Activated T-helper 1 cell treated with Interleukin-2 at 50 U/mL for 16 hours (primary cell): ENCODE measurements at regions not wholly inside any gene's neighbourhood (a gene's known extent, or its start where the extent isn't known, plus 50 kb on each side); places are given as distances from the start of the nearest gene placed in this dataset.
"Not testable (repeated sequence)": the region's sequence is repeated elsewhere in the genome, so short reads cannot be mapped to it uniquely, and the experiment has no call there.

Experiments
- DNase-seq: peaks from one replicate; pipeline ENCODE4 v3.0.0-alpha.2; 2020; ENCODE audit warnings: low read depth

DNA sequence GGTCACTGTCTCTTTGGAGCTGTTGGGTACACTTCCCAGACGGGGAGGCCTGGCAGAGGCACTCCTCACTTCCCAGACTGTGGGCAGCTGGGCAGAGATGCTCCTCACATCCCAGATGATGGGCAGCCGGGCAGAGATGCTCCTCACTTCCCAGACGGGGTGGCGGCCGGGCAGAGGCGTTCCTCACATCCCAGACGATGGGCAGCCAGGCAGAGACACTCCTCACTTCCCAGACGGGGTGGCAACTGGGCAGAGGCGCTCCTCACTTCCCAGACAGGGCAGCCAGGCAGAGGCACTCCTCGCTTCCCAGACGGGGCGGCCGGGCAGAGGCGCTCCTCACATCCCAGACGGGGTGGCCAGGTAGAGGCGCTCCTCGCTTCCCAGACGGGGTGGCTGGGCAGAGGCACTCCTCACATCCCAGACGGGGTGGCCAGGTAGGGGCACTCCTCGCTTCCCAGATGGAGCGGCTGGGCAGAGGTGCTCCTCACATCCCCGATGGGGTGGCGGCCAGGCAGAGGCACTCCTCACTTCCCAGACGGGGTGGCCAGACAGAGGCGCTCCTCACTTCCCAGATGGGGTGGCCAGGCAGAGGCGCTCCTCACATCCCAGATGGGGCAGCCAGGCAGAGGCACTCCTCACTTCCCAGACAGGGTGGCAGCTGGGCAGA is 833.1 kb upstream of the RAG2 start:
- not testable (repeated sequence) for DNase-seq

DNA sequence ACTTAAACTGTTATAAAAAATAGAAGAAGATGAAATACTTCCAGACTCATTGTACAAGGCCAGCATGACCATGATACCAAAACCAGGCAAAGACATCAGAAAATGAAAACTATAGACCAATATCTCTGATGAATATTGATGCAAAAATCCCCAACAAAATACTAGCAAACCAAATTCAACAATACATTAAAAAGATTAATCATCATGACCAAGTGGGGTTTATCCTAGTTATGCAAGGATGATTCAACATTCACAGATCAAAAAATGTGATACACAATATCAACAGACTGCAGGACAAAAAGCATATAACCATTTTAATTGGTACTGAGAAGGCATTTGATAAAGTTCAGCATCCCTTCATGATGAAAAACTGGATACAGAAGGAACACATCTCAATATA is 824.5 kb upstream of the RAG2 start:
- DNase-seq, result no peak

DNA sequence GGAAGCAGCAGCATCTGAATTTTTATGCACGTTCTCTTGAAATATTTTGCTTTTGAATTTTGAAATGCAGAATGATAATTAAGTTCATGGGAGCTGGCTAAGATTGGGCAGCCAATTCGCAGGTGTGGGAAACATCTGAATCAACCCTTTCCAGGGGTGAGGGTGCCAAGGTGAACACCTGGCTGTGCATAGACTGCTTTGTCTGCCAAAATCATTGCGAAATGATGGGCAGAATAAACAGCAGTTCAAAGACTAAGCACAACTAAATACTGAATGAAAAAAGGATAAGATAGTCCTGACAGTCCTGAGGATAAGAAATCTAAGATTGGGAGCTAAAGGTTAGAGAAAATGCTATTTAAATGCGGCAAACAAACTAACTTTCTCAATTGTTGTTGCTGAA is 813.3 kb upstream of the RAG2 start:
- no peak for DNase-seq

DNA sequence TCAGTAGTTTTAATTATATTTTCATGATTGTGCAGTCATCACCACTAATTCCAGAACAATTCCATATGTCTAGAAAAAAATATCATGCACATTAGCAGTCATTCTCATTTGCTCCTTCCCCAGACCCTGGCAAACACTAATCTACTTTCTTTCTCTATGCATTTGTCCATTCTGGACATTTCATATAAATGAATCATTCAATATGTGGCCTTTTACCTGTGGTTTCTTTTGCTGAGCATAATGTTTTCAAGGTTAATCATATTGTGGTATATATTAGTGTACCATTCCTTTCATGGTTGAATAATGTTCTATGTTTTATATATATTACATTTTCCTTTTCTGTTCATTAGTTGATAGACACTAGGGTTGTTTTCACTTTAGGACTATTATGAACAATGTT is 811.1 kb upstream of the RAG2 start:
- DNase-seq, result no peak

DNA sequence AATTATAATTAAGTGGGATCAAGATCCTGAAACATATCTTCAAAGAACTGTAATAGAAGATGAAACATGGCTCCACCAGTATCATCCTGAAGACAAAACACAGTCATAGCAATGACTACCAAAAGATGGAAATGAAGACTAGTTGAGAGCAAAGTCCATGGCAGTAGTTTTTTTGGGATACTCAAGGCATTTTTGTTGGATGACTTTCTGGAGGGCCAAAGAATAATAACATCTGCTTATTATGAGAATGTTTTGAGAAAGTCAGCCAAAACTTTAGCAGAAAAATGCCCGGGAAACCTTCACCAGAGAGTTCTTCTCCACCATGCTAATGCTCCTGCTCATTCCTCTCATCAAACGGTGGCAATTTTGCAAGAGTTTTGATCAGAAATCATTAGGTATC is 809.4 kb upstream of the RAG2 start:
- DNase-seq, result no peak

DNA sequence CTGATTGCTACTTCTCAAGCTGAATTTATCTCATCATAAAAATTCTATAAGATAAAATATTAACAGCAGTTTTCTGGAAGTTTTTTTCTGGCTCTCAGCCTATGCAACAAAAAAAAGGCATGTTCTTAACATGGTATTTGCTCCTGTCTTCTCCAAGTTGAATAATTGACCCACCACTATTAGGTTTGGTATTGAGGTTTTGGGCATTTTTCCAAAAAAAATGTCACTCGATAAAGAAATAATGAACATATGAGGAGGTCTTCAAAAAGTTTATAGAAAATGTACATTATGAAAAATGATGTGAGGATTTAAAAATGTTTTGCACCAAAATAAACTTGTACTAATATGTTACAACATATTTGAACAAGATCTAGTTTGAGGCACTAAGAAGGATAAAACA is 808.6 kb upstream of the RAG2 start:
- no peak for DNase-seq

DNA sequence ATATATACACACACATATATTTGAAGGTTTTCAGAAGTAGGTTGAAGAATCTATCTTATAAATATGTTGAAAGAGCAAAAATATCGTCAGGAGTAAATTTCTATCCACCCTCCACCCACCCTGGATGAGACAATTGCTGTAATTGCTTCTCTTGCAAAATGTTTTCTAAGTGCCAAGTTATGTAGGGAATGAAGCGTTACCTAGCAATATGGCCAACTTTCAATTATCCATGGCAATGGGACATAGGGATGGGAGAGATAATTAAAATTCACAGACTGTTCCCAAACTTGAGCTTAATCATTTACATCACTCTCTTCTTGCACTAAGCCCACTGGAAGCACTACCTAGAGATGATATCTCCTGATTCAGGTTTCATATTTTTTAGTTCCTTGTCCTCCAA is 806.2 kb upstream of the RAG2 start:
- DNase-seq, result no peak

DNA sequence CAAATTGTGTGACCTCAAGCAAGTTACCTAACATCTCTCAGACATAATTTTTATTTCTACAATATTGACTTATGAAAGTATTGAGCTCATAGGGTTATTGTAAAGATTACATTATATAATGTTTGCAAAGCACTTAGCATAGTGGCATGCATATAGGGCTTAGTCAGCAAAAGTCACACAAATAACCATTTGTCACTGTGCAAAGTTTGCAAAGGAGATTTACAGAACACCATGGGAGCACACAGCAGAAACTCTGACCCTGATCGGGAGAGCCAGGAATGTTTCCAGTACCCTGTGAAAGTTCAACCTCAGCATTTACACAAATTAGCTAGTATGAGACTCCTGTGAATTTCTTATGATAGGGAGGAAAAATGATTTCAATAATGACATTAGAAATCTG is 804.6 kb upstream of the RAG2 start:
- DNase-seq, result no peak

DNA sequence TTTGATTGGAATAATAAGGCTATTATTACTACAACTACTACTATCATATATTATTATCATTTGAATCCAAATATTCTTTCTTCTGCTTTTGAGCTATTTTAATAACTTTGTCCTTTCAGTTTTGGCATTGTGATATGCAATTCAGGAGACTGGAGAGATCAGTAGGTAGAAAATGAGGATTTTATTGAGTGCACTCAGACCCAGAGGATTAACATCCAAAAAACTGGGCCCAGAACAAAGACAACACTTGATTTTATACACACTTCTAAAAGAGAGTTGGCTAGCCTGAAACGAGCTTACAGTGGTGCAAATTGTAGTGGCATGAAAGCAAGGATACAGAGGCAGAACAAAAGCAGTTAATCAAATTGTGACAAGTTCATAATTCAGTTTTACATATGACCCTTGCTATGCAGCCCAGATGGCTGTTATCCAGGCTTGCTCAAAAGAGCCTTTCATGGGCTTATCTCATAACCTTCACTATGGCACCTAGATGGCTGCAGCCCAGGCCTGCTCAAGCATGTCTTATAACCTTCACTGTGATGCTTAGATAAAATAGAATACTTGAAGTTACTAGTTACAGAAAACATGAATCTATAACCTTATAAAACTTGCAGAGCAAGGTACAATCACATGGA is 796.3 kb upstream of the RAG2 start:
- no peak for DNase-seq

DNA sequence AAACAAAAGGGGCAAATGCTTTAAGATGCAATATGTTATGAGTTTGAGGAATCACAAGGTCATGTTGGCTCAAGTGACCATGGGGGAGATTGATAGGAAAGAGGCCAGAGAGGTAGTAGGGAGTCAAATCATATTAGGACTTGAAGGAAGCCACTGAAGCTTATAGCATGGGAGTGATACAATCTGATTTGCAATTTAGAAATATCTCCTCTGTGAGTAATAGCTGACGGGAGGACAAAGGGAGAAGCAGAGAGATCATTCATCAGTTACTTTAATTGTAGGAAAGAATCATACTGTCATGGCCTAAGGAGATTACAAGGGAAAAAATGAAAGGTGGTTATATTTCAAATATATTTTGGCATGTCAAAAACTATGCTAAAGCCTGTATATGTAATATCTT is 793.6 kb upstream of the RAG2 start:
- DNase-seq, result no peak

DNA sequence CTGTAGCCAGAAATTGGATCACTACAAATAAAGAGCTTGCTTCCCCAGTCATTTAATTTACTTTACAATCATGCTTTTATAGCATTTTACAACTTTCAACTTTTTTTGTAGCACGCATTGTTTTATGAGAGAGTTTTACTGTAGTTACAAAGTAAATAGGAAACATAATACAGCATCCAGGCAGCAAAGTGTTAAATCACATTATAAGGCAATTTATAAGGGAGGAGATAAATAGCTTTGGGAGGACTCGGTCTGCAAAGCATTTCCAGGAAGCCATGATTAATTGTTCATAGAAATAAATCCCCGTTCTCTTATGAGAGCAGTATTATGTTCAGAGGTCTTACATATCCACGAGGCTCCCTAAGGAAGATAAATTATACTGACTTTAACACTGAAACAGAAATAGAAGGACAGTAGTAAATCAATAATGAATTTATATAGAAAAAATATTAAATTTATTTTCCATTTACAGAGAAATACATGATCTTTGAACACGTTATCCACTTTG is 792.6 kb upstream of the RAG2 start:
- no peak for DNase-seq

DNA sequence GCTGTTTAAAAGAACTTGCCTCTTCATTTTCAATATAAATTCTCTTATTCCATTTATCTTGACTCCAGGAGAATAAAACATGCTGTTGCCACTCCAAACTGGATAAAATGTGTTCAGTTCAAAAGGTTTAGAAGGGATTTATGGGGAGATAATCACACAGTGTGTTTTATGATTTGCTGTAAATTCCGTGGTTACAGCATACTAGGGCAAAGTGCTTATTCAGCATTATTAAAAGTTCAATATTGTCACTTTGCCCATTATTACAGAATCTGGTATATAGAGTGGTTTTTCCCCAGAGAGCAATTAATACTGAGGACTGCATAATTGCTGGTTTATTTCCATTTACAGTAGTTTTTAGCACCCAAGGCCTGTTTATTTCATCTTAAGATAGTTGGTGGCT is 780.9 kb upstream of the RAG2 start:
- no peak for DNase-seq

DNA sequence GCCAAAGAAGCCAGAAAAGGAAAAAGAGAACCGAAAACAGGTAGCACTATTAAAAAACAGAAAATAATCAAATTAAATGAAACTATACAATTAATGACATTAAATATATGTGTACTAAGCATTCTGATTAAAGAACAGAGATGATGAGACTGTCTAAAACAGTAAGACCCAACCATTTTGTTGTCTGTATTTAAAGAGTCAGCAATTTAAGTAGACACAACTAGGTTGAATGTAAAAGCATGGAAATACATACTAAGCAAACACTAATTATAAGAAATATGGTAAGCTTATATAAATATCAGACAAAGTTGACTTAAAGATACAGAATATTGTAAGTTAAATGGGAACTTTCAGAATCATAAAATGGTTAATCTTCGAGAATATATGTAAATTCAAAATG is 774.6 kb upstream of the RAG2 start:
- DNase-seq, result no peak

DNA sequence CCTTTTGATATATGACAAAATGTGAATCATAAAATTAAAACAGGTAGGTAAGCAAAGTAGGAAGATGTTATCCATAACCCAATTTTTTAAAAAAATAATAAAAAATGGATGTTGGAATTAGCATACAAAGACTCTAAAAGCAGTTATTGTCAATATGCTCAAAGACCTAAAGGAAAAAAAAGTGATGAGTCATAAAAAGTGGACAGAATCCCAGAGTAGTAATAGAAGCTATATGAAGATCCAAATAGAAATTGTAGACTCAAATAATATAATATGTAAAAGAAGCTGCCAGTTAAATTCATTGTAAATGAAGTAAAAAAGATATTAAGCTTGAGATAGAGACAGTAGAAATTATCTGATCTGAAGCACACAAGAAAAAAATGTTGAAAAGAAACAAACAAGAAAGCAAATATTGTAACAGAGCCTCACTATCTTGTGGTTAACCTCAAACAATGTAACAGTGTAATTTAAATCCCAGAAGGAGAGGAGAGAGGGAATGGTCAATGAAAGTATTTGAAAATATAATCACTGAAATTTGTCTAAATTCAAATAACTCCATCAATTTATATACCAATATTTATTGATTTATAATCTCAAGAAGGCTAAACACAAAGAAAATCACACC is 773.4 kb upstream of the RAG2 start:
- no peak for DNase-seq

DNA sequence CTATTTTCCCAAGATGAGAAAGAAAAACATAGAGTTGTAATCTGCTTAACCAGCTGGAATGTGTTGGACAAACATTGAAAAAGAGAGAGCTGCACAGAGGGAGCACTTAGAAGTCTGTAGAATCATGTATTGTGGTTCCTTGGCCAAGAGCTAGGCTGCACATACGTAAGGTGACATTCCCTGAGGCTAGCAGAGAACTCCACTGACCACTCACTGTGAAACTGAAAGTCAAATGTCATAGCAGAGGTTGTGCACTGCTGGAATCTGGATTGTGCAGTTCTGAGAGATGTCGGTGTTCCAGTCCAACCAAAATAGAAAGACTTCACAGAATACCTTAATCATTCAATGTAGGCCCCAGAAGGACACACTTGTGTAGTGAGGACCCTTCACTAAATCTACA is 772.8 kb upstream of the RAG2 start:
- no peak for DNase-seq

DNA sequence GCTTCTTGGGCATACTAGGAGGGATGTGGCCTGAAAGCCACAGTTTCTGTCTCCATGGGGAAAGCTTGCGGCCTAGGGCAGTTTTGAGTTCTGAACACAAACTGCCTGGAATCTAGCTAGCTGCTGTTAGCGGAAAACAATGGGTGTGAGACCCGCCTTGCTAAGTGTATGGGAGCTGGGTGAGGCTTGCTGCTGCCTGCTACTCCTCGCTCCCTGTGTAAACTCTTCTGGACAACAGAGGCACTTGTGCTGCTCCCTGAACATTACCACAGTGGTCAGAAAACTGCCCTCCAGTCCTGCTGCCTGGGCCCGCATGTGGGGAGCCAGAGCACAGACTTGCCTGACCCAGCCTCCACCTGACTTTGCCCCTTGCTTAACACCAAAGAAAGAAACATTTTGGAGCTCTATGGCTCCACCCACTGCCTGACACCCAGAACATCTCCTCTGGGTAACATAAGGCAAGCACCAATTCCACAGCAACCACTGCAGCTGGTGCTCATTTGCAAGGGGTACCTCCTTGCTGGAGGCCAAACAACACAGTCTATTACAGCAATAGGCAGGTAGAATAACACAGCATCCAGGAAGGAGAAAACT is 766.3 kb upstream of the RAG2 start:
- no peak for DNase-seq

DNA sequence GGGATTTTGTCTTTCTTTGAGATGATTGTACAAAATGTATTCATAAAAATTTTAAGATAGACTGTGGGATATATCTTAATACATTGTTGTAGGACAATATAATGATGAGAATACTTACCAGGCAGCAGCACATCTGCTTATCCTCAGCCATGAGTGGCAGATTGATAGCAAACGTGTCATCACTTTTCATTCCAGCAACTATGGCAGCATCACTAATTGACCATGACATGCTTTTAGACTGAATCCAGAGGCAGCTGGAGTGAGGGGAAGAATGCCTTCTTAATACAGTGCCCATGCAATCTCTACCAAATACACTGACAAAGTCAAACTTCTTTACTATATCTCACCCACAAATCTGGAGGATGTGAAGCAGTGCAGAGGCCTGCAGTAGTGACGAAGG is 755.2 kb upstream of the RAG2 start:
- no peak for DNase-seq

DNA sequence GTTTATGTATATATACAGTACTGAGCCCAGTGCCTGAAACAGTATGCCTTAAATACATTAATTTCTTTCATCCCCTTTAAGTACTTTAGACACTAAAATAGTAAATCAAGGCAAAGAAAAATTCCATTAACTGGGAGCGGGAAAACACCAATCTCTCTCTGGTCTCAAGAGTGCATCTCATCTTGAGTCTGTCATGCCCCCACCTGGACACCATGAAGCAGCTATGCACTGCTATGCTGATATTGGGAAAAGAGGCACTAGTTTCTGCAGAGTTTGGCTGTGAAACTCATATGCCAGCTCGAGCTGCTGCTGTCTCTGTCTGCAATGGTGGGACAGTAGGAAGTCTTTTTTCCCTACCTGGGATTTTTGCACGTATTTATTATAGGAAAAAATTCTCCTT is 754.4 kb upstream of the RAG2 start:
- DNase-seq, result no peak

DNA sequence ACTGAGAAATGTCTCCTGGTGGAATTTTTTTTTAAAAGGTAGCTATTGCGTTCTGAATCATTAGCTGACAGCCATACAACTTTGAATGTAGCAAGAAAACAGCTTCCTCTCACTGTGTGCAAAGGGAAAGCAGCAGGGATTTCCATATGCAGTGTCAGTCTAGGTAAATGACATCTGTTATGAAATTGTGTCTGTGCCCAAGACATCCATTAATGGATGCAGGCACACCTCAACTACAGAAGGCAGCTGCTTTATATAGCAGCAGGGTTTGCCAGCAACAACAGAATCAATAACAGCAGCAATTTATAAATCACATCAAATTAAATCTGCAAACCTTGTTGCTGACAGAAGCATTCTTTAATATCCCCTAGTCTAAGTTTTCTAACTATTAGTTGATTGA is 745.3 kb upstream of the RAG2 start:
- DNase-seq, result no peak

DNA sequence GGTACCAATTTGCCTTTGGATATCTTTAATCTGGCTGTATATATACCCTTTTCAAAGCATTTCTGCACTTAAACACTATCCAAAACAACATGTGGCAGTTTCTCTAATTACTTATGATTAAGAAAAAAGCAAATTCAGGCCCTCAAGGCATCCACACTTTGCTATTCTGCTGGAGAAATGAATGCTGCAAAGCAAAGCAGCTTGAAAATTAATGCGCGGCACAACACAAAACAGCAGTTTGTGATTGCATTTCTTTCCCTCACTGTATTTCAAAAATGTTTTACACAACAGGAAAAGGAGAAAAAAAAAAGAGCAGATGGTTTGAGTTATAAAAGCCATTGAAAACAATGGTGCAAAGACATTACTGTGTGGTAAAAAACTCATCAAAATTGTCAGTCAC is 738.4 kb upstream of the RAG2 start:
- DNase-seq, result no peak

DNA sequence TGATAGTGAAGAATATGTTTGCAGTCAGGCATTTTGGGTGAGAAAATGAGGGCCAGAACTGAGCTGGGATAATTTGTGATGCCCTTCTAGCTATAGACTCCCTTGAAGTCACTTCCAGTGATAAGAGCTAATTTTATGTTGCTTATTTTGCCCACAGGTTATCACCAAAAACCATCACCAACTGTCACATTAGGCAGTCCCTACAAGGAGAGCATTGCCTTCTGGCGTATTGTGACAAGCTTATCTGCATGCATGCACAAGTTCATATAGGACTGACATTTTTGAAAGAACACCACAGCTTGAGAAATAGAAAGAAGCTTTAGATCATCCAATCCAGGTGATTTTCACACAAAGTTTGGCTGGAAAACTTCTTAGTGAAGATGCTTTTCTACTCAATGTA is 735.3 kb upstream of the RAG2 start:
- DNase-seq, result no peak

DNA sequence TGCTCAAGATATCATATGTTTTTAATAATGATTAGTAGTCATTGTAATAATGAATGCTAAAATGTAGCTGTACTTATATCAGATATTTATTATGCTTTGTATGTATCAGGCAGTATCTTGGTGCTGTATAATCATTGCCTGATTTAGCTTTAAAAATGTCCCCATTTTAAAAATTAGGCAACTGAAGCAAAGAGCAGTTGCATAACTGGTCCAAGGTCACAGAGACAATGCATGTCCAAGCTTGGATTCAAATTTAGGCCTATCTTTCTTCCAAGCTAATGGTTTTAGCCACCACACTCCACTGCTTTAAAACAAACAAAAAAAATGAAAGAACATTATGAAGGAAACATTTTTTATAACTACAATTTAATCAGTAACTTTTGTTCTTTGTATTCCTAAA is 725.8 kb upstream of the RAG2 start:
- no peak for DNase-seq
